ENCODE measurements at regions not wholly inside any gene's neighbourhood (a gene's known extent, or its start where the extent isn't known, plus 50 kb on each side); places are given as distances from the start of the nearest gene placed in this dataset.

- Histone ChIP-seq H4K20me1 (replicated peaks; ENCODE audit: control insufficient read depth, extremely low read depth, insufficient read depth, low read length) (no peaks in the 10 kb centered on the region), H3K4me2 (ENCODE audit: insufficient read depth, low read length) (no peak overlapping the region), H3K9ac (replicated peaks; ENCODE audit: extremely low read depth, insufficient read depth, low read length) (no peak overlapping the region), H3K9me3 (replicated peaks; ENCODE audit: control insufficient read depth, insufficient read depth, low read length) (no peaks in the 10 kb centered on the region), H3K4me1 (ENCODE audit: control insufficient read depth, extremely low read depth, insufficient read depth, low read length) (no peaks in the 10 kb centered on the region), H3K4me3 (replicated peaks in 1 of 3; ENCODE audit: insufficient read depth in 1 of 3, low read depth in 1 of 3, low read length in 3 of 3) (no peak overlapping the region), H2AFZ (ENCODE audit: low read depth, low read length) (no peak overlapping the region), H3K9me1 (replicated peaks; ENCODE audit: control insufficient read depth, extremely low read depth, insufficient read depth, low read length) (no peaks in the 10 kb centered on the region), H3K36me3 (ENCODE audit: control insufficient read depth in 2 of 2, extremely low read depth in 1 of 2, insufficient read depth in 2 of 2, low read length in 2 of 2) (no peaks in the 10 kb centered on the region), H3K79me2 (ENCODE audit: control insufficient read depth, insufficient read depth, low read length) (no peaks in the 10 kb centered on the region), H3K27ac (ENCODE audit: insufficient read depth, low read depth, low read length) (no peak overlapping the region), H3K27me3 (ENCODE audit: control insufficient read depth in 2 of 2, insufficient read depth in 2 of 2, low read length in 2 of 2) (no peaks in the 10 kb centered on the region)
- intact Hi-C loops (cut with micrococcal nuclease) = no loop called here
- DNase-seq (ENCODE audit: low read depth, low spot score) (no peak), FAIRE-seq (no peak)
- TF ChIP-seq JUN (IDR thresholded peaks at IDR 0.05; ENCODE audit: borderline replicate concordance, insufficient read depth, insufficient read length, low read depth) (no peak), POLR2A (IDR thresholded peaks at IDR 0.05; ENCODE audit: low read depth, low read length) (no peak), CTCF (IDR thresholded peaks at IDR 0.05; ENCODE audit: extremely low read depth in 1 of 2, insufficient read depth in 1 of 2, low read depth in 1 of 2, low read length in 2 of 2) (no peak), FOS (IDR thresholded peaks at IDR 0.05; ENCODE audit: borderline replicate concordance, insufficient read depth, low read length) (no peak), MAX (IDR thresholded peaks at IDR 0.05; ENCODE audit: insufficient read depth, insufficient read length) (no peak), MYC (IDR thresholded peaks at IDR 0.05; ENCODE audit: low read depth, low read length) (no peak), GATA2 (IDR thresholded peaks at IDR 0.05; ENCODE audit: insufficient read depth, insufficient read length, low read depth, low read length) (no peak), POLR2AphosphoS5 (IDR thresholded peaks at IDR 0.05; ENCODE audit: insufficient read depth, low read depth, low read length) (no peak), EZH2 (IDR thresholded peaks at IDR 0.05; ENCODE audit: borderline replicate concordance, low read depth, low read length, severe bottlenecking) (no peak)
- CTCF ChIA-PET = no interaction called here
- POLR2A ChIA-PET = no interaction called here
- BruUV-seq (replicated peaks) = no TSS peak
- dilution Hi-C loops (cut with MboI; ENCODE audit: extremely low pct_ligation_motif_present, low sequenced_read_pairs) = no loop called here
Measured at GRCh38 chr18:45227001-45227742, 388.1 kb upstream of the SLC14A2 start.

Data from endothelial cell of umbilical vein (primary cell).